Esophagus muscularis mucosa (tissue), 4 donors: ENCODE measurements at regions not wholly inside any gene's neighbourhood (a gene's known extent, or its start where the extent isn't known, plus 50 kb on each side); places are given as distances from the start of the nearest gene placed in this dataset.

Experiments
- DNase-seq: peaks from one replicate; pipeline ENCODE4 v3.0.0-alpha.2; 2017; ENCODE audit errors: extremely low spot score
- H3K27ac ChIP-seq, 4 donors: fragments of 200-600 bp; sonication (generic); replicated peaks in 1 of 4; 1 replicate in 3 of 4; 2 replicates in 1 of 4; pipeline ENCODE4 v1.5.1; 2016 to 2019; ENCODE audit warnings: mild to moderate bottlenecking in 1 of 4
- H3K27me3 ChIP-seq, 4 donors: fragments of 200-600 bp; sonication (generic); one replicate each; pipeline versions ENCODE4 v1.5.1 to v1.6.0; 2016 to 2019
- H3K36me3 ChIP-seq, 4 donors: fragments of 200-600 bp; sonication (generic); one replicate each; pipeline ENCODE4 v1.5.1; 2016 to 2019
- H3K4me1 ChIP-seq, 4 donors: fragments of 200-600 bp; sonication (generic); one replicate each; pipeline ENCODE4 v1.5.1; 2016 to 2019
- H3K4me3 ChIP-seq, 4 donors: fragments of 200-600 bp; sonication (generic); 1 replicate in 2 of 4; 2 replicates in 2 of 4; pipeline ENCODE4 v1.5.1; 2016 to 2019; ENCODE audit warnings: mild to moderate bottlenecking in 4 of 4, moderate library complexity in 1 of 4
- H3K9me3 ChIP-seq, 4 donors: fragments of 200-600 bp; sonication (generic); 1 replicate in 3 of 4; 2 replicates in 1 of 4; pipeline ENCODE4 v1.5.1; 2016 to 2019
- EP300 ChIP-seq: sonication (generic); formaldehyde crosslinking; IDR thresholded peaks from one replicate; pipeline ENCODE4 v1.6.1; 2017; ENCODE audit warnings: antibody characterized with exemption
- POLR2A ChIP-seq: fragments of 450-650 bp; IDR thresholded peaks from one replicate; pipeline ENCODE4 v1.6.1; 2017; ENCODE audit warnings: antibody characterized with exemption, moderate library complexity, mild to moderate bottlenecking, low read depth
- POLR2AphosphoS5 ChIP-seq, 2 donors: sonication (generic); formaldehyde crosslinking; IDR thresholded peaks; one replicate each; pipeline ENCODE4 v1.6.1; 2017; ENCODE audit warnings: antibody characterized with exemption in 2 of 2
- WGBS: methylation state at CpG from one replicate; pipeline ENCODE4 v1.1.5; 2018; 5-methylcytosine and 5-hydroxymethylcytosine counted together
- intact Hi-C: fragments of 100-400 bp; cut with DNase I; formaldehyde crosslinking; loops from one replicate; pipeline ENCODE4 v1.15.1; 2023
- TF ChIP-seq, protein P1 (sequence below), 3 experiments: fragments of 200-600 bp in 2 of 3; fragments of 450-650 bp in 1 of 3; sonication (generic) in 2 of 3; IDR thresholded peaks; one replicate each; pipeline ENCODE4 v1.5.1; 2017 to 2019; ENCODE audit warnings: antibody characterized with exemption in 3 of 3, mild to moderate bottlenecking in 2 of 3, moderate library complexity in 1 of 3

DNA sequence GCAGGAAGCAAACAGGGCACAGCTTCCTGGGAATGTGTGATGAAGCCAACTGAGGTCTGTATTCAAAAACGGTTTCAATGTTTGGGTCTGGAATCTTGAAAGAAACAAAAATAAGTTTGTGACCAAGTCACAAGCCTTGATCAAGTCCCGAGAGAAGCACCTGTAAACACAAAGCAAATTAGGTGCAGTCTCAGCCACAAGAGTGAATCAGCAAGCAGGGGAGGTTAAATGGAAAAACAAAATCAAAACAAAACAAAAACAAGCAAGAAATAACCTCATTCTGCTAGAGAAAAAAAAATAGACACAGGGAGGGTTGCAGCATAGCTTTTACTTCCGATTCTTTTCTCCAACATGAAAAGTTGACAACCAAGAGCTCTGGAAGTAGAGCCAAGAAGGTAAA lies 201.7 kb downstream of the CLIC5 start:
- H3K36me3 ChIP-seq, result no peaks in the 10 kb centered on the region
- 74% methylated on average over 3 of the region's 3 CpGs for WGBS
- peaks cover 0 to 6% (median 0%) of the 10 kb centered on the region in 4 donors for H3K9me3 ChIP-seq
- TF ChIP-seq EP300, result no peak
- no peak for TF ChIP-seq POLR2A
- TF ChIP-seq, protein P1, sequence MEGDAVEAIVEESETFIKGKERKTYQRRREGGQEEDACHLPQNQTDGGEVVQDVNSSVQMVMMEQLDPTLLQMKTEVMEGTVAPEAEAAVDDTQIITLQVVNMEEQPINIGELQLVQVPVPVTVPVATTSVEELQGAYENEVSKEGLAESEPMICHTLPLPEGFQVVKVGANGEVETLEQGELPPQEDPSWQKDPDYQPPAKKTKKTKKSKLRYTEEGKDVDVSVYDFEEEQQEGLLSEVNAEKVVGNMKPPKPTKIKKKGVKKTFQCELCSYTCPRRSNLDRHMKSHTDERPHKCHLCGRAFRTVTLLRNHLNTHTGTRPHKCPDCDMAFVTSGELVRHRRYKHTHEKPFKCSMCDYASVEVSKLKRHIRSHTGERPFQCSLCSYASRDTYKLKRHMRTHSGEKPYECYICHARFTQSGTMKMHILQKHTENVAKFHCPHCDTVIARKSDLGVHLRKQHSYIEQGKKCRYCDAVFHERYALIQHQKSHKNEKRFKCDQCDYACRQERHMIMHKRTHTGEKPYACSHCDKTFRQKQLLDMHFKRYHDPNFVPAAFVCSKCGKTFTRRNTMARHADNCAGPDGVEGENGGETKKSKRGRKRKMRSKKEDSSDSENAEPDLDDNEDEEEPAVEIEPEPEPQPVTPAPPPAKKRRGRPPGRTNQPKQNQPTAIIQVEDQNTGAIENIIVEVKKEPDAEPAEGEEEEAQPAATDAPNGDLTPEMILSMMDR (IDR thresholded peaks at IDR 0.05), result no peak
- TF ChIP-seq POLR2AphosphoS5 (IDR thresholded peaks at IDR 0.05), result no peak
- H3K27me3 ChIP-seq, result peaks cover 0 to 7% (median 0%) of the 10 kb centered on the region in 4 donors
- H3K4me3 ChIP-seq, result no peak overlapping the region
- DNase-seq, result no peak
- no peak overlapping the region for H3K27ac ChIP-seq
- intact Hi-C loops, result no loop called here
- H3K4me1 ChIP-seq, result no peaks in the 10 kb centered on the region

DNA sequence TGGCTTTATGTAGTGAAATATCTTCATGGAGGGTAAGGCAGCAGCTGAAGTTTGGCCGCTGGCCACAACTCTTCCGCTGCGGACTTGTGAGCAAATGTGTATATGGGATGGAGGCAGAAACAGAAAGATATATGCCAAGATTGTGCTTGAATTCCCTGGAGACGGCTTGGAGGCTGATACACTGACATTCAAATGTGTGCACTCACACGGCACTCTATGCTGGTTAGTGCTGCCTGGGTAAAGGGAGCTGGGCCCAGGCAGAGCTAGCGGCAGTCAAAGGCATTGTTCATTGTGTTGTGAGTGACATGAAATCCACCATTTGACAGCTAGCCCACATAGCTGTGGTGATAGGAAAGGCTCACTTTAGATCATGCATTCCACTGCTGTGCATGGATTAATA lies 202.7 kb downstream of the CLIC5 start:
- 58% methylated on average over 6 of the region's 6 CpGs for WGBS
- Histone ChIP-seq H3K27me3 (peaks cover 0 to 5% (median 0%) of the 10 kb centered on the region in 4 donors), H3K4me1 (no peaks in the 10 kb centered on the region), H3K9me3 (peaks cover 0 to 2% (median 0%) of the 10 kb centered on the region in 4 donors), H3K4me3 (no peak overlapping the region), H3K27ac (no peak overlapping the region), H3K36me3 (no peaks in the 10 kb centered on the region)
- intact Hi-C loops, result no loop called here
- no peak for DNase-seq
- TF ChIP-seq, protein P1 (IDR thresholded peaks at IDR 0.05), result no peak
- no peak for TF ChIP-seq EP300
- TF ChIP-seq POLR2A, result no peak
- no peak for TF ChIP-seq POLR2AphosphoS5 (IDR thresholded peaks at IDR 0.05)

DNA sequence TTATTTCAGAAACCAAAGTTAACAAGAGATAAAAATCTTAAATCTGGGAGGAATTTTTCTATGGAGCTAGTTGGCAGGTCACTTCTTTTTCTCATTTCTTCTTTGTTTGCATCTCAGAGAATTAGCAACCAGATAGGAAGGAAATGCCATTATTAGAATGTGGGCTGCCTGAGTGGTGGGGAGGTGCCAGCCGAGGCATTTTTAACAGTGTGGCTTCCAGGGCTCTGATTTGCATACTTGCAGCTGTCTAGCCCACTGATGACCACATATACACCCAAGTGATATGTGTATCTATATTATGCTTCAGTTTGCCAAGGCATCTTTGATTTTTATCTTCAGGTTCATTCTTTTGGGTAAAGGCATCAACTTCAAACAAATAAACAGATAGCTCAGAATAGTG lies 206.7 kb downstream of the CLIC5 start:
- TF ChIP-seq, protein P1 (IDR thresholded peaks at IDR 0.05), result no peak
- TF ChIP-seq POLR2AphosphoS5 (IDR thresholded peaks at IDR 0.05), result no peak
- no peak for TF ChIP-seq POLR2A
- WGBS, result 67% methylated on average over 1 of the region's 1 CpG
- intact Hi-C loops, result no loop called here

DNA sequence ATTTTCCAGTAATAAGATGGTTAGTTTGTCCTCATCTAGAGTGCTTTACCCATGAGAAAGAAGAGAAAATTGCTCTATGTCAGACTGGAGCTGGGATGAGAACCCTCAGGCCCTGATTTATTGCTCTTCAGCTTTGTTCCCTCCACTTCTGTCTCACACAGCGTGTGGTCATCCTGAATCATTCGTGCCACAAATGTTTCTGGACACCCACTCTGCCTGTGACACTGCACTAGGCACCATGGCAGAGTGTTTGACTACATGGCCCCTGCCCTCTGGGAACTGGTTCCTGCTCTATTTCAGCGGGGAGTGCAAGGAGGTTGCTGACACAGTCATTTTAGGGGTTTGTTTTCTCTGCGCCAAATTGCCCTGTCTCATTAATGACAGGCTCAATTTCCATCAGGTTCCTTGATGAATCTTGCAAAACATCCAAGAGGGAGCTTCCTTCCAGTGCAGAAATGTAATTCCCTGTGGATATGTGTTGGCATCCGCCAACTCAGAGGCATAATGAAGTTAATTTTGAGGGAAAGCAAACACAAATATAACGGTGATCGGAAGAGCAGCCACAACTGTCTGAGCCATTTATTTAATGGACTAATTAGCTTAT lies 207.5 kb downstream of the CLIC5 start:
- no peaks in the 10 kb centered on the region for H3K36me3 ChIP-seq
- H3K27ac ChIP-seq, result no peak overlapping the region
- TF ChIP-seq EP300, result no peak
- TF ChIP-seq, protein P1 (IDR thresholded peaks at IDR 0.05), result no peak
- TF ChIP-seq POLR2AphosphoS5 (IDR thresholded peaks at IDR 0.05), result no peak
- TF ChIP-seq POLR2A, result no peak
- no peaks in the 10 kb centered on the region for H3K4me1 ChIP-seq
- intact Hi-C loops, result no loop called here
- no peaks in the 10 kb centered on the region for H3K27me3 ChIP-seq
- DNase-seq, result no peak
- 68% methylated on average over 7 of the region's 7 CpGs for WGBS
- H3K9me3 ChIP-seq, result peaks cover 0 to 8% (median 0%) of the 10 kb centered on the region in 4 donors
- no peak overlapping the region for H3K4me3 ChIP-seq

More for the DNA sequence above, 206.7 kb downstream of the CLIC5 start:
- no peaks in the 10 kb centered on the region for H3K27me3 ChIP-seq
- no peak for DNase-seq
- no peaks in the 10 kb centered on the region for H3K4me1 ChIP-seq
- H3K4me3 ChIP-seq, result no peak overlapping the region
- H3K27ac ChIP-seq, result no peak overlapping the region
- H3K36me3 ChIP-seq, result no peaks in the 10 kb centered on the region
- peaks cover 0 to 8% (median 0%) of the 10 kb centered on the region in 4 donors for H3K9me3 ChIP-seq
